CD4-positive, alpha-beta T cell (primary cell): ENCODE measurements at regions not wholly inside any gene's neighbourhood (a gene's known extent, or its start where the extent isn't known, plus 50 kb on each side); places are given as distances from the start of the nearest gene placed in this dataset.
A peak's percentile ranks its signal among the peaks of the same experiment; 100 is the strongest.

Source experiments
- ATAC-seq: fragments of 200-7000 bp; cut with Tn5 transposase; one replicate; pipeline ENCODE4 v1.10.0; 2022; ENCODE audit warnings: mild to moderate bottlenecking; ENCODE audit not compliant: poor library complexity
- CTCF ChIA-PET: fragments of 350-600 bp; sonication (Branson Sonifier 250); formaldehyde crosslinking; loops from one replicate; lab custom pipeline; 2021; ENCODE audit warnings: antibody characterized with exemption, inconsistent platforms; lab: Charles Lee
- POLR2A ChIA-PET: fragments of 350-600 bp; sonication (Branson Sonifier 250); formaldehyde crosslinking; loops from one replicate; lab custom pipeline; 2021; ENCODE audit warnings: antibody characterized with exemption, inconsistent platforms; lab: Charles Lee
- DNase-seq, 14 experiments: peaks; one replicate each; pipeline ENCODE4 v3.0.0-alpha.2; 2013 to 2020; ENCODE audit warnings: mixed read lengths in 2 of 14
- H3K27ac ChIP-seq, 2 donors: one replicate each; pipeline versions ENCODE4 v1.5.1 to v1.7.0; 2013; ENCODE audit warnings: low read length in 2 of 2, low read depth in 1 of 2, mild to moderate bottlenecking in 1 of 2
- H3K27me3 ChIP-seq, 2 experiments: 1 replicate in 1 of 2; 2 replicates in 1 of 2; pipeline versions ENCODE4 v1.6.1 to v1.7.0; 2013; ENCODE audit warnings: low read length in 2 of 2, control low read depth in 1 of 2, mild to moderate bottlenecking in 1 of 2, moderate library complexity in 1 of 2; ENCODE audit not compliant: insufficient read depth in 2 of 2, control insufficient read depth in 1 of 2
- H3K36me3 ChIP-seq: one replicate; pipeline ENCODE4 v1.6.1; 2013; ENCODE audit warnings: low read length, control low read depth; ENCODE audit not compliant: insufficient read depth
- H3K4me1 ChIP-seq: one replicate; pipeline ENCODE4 v1.6.1; 2013; ENCODE audit warnings: low read length, control low read depth; ENCODE audit not compliant: insufficient read depth
- H3K4me3 ChIP-seq: one replicate; pipeline ENCODE4 v1.5.1; 2013; ENCODE audit warnings: mild to moderate bottlenecking, low read length, moderate library complexity
- H3K9me3 ChIP-seq, 2 experiments: 1 replicate in 1 of 2; 2 replicates in 1 of 2; pipeline versions ENCODE4 v1.6.1 to v1.7.0; 2013; ENCODE audit warnings: low read length in 2 of 2, mild to moderate bottlenecking in 2 of 2, control low read depth in 1 of 2, moderate library complexity in 1 of 2; ENCODE audit not compliant: control insufficient read depth in 1 of 2, insufficient read depth in 1 of 2
- H3K27ac Mint-ChIP-seq: one replicate; pipeline ENCODE4 v1.8.0; 2020; ENCODE audit warnings: mixed read lengths
- H3K27me3 Mint-ChIP-seq: one replicate; pipeline ENCODE4 v1.8.0; 2021; ENCODE audit warnings: mixed read lengths
- H3K36me3 Mint-ChIP-seq: one replicate; pipeline ENCODE4 v1.8.0; 2021; ENCODE audit warnings: low read depth, mixed read lengths
- H3K4me1 Mint-ChIP-seq: one replicate; pipeline ENCODE4 v1.8.0; 2021; ENCODE audit warnings: low read depth, mixed read lengths
- H3K4me3 Mint-ChIP-seq: one replicate; pipeline ENCODE4 v1.8.0; 2020; ENCODE audit warnings: mild to moderate bottlenecking, mixed read lengths
- H3K9me3 Mint-ChIP-seq: one replicate; pipeline ENCODE4 v1.8.0; 2020; ENCODE audit warnings: mixed read lengths
- intact Hi-C, 2 experiments: fragments of 100-400 bp; cut with DNase I in 1 of 2; cut with micrococcal nuclease in 1 of 2; formaldehyde crosslinking; loops; one replicate each; pipeline versions ENCODE4 v1.15.1 to v1.9.0; 2023 to 2025; cut with DNase I, micrococcal nuclease
- TF ChIP-seq, protein P1 (sequence below): fragments of 200-600 bp; IDR thresholded peaks from one replicate; pipeline ENCODE4 v1.8.0; 2022; ENCODE audit warnings: antibody characterized with exemption, mild to moderate bottlenecking

DNA sequence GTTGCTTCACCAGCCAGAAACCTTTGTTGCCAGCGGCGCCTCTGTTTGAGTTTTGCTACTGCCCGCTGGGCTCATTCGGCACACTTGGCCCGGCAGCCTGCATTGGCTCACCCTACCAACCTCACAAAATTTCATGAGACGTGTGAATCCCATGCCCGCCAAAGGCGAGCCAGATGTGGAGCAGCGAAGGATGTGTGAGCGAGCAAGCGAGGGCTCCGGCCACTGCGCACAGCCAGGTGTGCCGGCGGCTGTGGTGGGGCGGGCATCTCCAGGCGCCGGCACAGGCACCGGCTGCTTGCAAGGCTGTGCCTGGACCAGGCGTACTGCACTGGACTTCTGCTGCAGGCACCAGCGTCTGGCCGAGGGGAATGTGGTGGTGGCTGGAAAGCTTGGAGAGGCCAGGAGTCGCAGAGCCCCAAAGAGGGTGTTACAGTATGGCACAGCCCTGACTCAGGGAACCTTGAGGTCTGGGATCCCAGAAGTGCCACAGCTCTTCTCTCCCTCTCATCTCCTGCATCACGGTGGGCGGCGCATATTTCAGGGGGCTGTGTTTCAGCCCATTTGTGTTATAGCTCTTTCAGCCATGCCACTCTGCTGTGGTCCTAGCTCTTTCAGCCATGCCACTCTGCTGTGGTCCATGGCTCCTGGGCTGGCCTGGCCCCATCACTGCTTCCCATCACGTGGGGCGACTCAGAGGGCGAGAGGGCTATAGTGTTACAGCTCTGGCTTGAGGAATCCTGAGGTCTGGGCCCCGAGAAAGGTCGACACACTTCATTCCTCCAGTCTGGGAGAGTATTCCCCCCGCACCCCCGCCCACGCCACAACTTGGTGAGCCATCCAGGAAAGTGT is 592.0 kb upstream of the SLITRK5 start:
- H3K36me3 ChIP-seq: no peaks in the 10 kb centered on the region
- peaks cover 0 to 21% of the 10 kb centered on the region in 2 experiments for H3K9me3 ChIP-seq
- Mint-ChIP-seq H3K4me3 (no peak overlapping the region), H3K36me3 (no peaks in the 10 kb centered on the region), H3K4me1 (no peaks in the 10 kb centered on the region), H3K27ac (no peak overlapping the region), H3K27me3 (no peaks in the 10 kb centered on the region), H3K9me3 (no peaks in the 10 kb centered on the region)
- TF ChIP-seq, protein P1, sequence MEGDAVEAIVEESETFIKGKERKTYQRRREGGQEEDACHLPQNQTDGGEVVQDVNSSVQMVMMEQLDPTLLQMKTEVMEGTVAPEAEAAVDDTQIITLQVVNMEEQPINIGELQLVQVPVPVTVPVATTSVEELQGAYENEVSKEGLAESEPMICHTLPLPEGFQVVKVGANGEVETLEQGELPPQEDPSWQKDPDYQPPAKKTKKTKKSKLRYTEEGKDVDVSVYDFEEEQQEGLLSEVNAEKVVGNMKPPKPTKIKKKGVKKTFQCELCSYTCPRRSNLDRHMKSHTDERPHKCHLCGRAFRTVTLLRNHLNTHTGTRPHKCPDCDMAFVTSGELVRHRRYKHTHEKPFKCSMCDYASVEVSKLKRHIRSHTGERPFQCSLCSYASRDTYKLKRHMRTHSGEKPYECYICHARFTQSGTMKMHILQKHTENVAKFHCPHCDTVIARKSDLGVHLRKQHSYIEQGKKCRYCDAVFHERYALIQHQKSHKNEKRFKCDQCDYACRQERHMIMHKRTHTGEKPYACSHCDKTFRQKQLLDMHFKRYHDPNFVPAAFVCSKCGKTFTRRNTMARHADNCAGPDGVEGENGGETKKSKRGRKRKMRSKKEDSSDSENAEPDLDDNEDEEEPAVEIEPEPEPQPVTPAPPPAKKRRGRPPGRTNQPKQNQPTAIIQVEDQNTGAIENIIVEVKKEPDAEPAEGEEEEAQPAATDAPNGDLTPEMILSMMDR: no peak
- POLR2A ChIA-PET: no interaction called here
- intact Hi-C loops: no loop called here
- no peaks in the 10 kb centered on the region for H3K27me3 ChIP-seq
- DNase-seq (no peak), ATAC-seq (no peak)
- no peaks in the 10 kb centered on the region for H3K4me1 ChIP-seq
- no peak overlapping the region for H3K4me3 ChIP-seq
- CTCF ChIA-PET: no interaction called here
- no peak overlapping the region for H3K27ac ChIP-seq

DNA sequence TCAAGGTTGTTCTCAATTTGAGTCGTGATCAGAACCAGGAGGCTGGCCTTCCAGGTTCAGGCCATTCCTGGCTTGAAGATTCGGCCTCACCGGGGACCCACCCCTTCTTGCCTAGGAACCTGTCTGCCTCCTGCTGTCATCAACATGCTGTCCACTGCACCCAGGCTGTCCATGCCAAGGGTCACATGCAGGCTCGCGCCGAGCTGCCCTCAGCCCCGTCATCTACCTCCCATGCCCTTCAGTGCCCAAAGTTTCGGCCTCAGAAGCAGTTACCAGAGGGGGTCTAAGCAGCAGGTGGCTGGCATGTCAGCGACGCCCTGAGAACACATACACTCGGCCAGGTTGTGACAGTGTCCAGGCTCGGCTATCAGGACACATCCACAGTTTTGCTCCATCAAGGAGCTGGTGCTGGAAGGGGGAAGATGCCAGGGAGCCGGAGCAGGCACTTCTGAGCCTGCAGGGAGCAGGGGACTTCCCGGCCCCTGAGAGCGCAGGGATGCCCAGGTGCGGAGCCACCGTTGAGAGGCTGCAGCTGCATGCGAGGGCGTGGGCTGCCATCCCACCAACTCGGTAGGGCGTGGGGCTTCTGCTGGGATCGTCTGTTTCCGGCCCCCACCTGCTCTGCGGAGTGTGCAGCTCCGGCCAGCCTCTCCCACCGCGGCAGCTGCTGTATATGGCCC is 590.9 kb upstream of the SLITRK5 start:
- Histone ChIP-seq H3K36me3 (no peaks in the 10 kb centered on the region), H3K27me3 (no peaks in the 10 kb centered on the region), H3K9me3 (peaks cover 0 to 21% of the 10 kb centered on the region in 2 experiments), H3K4me1 (no peaks in the 10 kb centered on the region), H3K27ac (no peak overlapping the region), H3K4me3 (no peak overlapping the region)
- TF ChIP-seq, protein P1: no peak
- H3K36me3 Mint-ChIP-seq: no peaks in the 10 kb centered on the region
- no peak overlapping the region for H3K4me3 Mint-ChIP-seq
- no peak overlapping the region for H3K27ac Mint-ChIP-seq
- H3K4me1 Mint-ChIP-seq: no peaks in the 10 kb centered on the region
- H3K9me3 Mint-ChIP-seq: no peaks in the 10 kb centered on the region
- DNase-seq: peak in 1 of 14 experiments; percentile 6
- ChIA-PET POLR2A (no interaction called here), CTCF (no interaction called here)
- no peaks in the 10 kb centered on the region for H3K27me3 Mint-ChIP-seq
- no peak for ATAC-seq
- intact Hi-C loops: no loop called here

DNA sequence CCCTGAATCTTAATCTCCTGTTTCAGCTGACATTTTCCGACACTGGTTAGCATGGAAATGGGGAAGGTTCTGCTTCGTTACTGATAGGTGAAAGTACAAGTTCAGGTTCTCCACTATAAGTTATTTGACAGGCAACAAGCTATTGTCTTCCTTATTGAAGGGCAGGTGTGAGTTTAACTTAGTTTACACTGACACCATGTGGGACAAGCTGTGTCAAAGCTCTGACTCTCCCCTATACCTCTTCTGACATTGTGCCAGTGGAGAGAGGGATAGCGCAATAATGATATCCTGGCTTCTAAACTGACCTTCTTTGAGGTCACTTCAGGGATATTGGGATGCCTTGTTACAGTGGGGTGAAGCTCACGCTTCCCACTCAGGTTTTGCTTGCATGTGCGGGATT is 587.0 kb upstream of the SLITRK5 start:
- H3K4me1 ChIP-seq: no peaks in the 10 kb centered on the region
- peaks cover 0 to 22% of the 10 kb centered on the region in 2 experiments for H3K9me3 ChIP-seq
- Mint-ChIP-seq H3K27me3 (no peaks in the 10 kb centered on the region), H3K4me3 (no peak overlapping the region), H3K27ac (no peak overlapping the region), H3K4me1 (no peaks in the 10 kb centered on the region), H3K9me3 (no peaks in the 10 kb centered on the region), H3K36me3 (no peaks in the 10 kb centered on the region)
- no peaks in the 10 kb centered on the region for H3K36me3 ChIP-seq
- H3K27me3 ChIP-seq: no peaks in the 10 kb centered on the region
- H3K4me3 ChIP-seq: no peak overlapping the region
- DNase-seq (no peak), ATAC-seq (no peak)
- H3K27ac ChIP-seq: no peak overlapping the region
- CTCF ChIA-PET: no interaction called here
- intact Hi-C loops: no loop called here
- POLR2A ChIA-PET: no interaction called here
- TF ChIP-seq, protein P1: no peak
